NCI-H226 (cell line): ENCODE measurements at regions not wholly inside any gene's neighbourhood (a gene's known extent, or its start where the extent isn't known, plus 50 kb on each side); places are given as distances from the start of the nearest gene placed in this dataset.

Experiments
- DNase-seq: peaks from one replicate; pipeline ENCODE4 v3.0.0-alpha.2; 2015

DNA sequence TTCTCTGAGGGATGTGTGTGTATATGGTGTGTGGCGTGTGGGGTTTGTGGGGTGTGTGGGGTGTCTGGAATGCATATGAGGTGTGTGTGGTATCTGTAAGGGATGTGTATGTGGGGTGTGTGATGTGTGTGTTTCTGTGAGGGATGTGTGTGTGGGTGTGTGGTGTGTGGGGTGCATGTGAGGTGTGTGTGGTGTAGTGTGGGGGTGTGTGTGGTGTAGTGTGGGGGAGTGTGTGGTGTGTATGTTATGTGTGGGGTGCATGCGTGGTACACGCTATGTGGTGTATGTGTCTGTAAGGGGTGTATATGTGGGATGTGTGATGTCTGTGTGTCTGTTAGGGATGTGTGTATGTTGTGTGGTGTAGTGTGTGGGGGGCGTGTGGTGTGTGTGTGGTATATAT lies 300.0 kb downstream of the FGF9 start:
- no peak for DNase-seq

DNA sequence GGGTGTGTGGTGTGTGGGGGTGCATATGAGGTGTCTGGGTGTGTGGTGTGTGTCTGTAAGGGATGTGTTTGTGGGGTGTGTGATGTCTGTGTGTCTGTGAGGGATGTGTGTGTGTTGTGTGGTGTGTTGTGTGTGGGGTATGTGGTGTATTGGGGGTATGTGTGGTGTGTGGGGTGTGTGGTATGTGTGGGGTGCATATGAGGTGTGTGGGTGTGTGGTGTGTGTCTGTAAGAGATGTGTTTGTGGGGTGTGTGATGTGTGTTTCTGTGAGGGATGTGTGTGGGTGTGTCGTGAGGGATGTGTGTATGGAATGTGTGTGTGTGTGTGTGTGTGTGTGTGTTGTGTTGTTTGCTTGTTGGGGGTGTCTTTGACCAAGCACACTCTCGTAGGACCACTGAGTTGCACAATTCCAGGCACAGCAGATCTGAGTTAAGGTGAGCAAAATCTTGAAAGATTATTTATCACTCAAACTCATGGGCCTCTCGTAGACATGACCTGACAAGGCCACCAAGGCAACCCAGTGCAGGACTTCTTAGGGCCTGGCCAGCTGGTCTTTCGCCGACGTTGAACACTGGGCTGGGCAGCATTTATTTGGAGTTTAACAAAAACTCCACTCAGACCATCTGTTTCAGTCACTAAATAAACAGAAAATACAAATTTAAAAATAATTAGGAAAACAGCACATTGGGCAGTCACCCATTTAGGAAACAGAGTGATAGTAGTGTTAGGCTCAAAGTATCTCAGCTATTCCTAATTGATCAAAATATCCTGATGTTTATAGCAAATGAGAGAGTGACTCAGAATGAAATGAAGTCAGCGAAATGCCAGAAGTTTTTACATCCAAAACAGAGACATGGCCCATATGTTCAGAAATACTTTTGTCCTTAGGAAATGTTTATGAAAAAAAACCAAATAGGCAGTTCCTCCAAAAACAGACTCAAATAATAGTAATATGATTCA lies 301.1 kb downstream of the FGF9 start:
- DNase-seq: no peak

DNA sequence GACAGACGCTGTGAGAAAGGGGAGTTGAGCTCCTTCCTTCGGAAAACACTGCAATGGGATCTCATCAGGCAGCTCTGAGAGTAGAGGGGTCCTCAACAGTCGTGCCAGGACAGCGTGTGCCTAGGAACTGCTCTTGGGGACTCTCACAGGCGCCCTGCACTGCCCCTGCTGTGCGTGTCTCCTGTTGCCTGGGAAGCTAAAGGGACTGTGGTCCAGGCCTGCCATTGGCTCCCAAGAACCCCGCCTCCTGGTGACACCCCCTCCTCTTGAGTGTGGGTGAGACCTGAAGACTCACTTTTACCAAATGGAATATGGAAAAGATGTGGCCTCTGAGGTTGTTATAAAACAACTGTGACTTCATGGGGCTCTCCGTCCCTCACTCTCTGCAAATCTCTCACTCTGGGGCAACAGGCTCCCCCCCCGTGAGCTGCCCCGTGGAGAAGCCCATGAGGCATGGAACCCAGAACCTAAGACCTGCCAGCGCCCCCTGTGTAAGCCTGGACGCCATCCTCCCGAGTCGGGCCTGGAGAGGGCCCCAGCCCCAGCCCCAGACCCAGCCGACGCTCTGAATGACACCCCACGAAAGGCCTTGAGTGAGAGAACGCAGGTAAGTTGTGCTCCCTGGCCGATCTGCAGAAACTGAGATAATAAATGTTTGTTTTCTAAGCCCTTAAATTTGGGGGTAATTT lies 302.7 kb downstream of the FGF9 start:
- DNase-seq: no peak

DNA sequence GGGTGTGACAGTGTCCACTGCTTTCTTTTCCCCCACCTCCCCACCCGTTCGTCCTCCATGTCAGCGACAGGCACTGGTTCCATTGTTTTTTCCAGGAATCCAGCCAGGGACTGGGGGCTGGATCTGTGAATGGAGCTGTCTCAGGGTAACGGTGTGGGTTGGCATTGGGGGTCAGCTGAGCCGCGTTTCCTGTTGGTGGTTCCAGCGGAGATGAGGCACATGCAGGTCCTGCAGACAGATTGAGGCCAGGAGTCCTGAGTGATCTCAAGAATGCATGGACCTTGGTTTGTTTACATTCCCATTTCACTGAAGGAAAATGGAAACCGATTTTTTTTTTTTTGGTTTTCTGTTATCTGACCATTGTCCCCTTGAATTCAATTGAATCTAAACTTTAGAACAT lies 303.9 kb downstream of the FGF9 start:
- DNase-seq: no peak

GRCh38 chr13:21976159-21976558 lies 305.3 kb downstream of the FGF9 start:
- DNase-seq: no peak

DNA sequence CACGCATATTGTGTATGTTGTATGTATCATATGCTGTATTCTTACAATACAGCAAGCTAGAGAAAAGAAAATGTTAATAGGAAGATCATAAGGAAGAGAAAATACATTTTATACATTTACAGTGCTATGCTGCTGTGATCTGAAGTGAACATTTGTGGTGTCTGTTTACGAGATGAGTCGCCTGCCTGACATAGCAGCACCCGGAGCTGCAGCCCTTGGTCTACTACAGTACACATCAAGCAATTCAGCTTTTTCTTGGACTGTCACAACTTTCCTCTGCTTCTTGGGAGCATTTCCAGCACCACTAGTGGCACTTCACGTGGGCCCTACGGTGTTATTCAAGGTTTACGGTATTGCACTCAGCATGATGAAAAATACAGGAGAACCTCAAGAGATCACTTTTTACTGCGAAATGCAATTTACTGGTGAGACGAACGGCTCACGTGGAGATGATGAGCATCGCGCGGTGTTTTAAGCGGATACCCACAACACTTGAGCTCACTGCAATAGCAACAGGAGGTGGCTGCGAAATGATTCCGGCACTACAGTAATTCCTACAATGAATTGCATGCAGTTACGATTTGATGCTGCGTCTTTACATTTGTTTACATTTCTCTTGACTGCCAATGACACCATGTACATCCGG lies 308.4 kb downstream of the FGF9 start:
- DNase-seq: no peak

- DNase-seq: no peak
Measured at GRCh38 chr13:21980049-21980448, 309.2 kb downstream of the FGF9 start.

GRCh38 chr13:21984156-21984555 lies 313.3 kb downstream of the FGF9 start:
- no peak for DNase-seq

GRCh38 chr13:21986602-21987001 lies 315.7 kb downstream of the FGF9 start:
- DNase-seq: no peak

GRCh38 chr13:21987793-21988192 lies 316.9 kb downstream of the FGF9 start:
- no peak for DNase-seq

- no peak for DNase-seq
Measured at GRCh38 chr13:21988624-21989023, 317.8 kb downstream of the FGF9 start.

DNA sequence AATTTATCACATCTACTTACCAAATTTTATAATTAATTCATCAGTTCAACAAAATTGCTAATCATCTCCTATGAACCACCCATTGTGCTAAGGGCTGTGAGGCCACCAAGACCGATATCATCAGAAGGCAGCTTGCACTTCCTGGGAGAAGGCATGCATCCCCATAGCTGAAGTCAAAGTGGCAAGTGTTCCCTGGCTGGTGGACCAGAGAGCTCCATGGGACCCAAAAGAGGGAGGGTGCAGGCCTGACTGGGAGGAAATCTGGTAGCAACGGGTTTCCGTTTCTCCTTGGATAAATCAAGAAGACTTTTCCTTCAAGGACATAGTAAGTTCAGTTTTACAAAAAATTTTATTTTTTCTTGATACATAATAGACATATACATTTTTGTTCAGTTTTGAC lies 325.2 kb downstream of the FGF9 start:
- no peak for DNase-seq

DNA sequence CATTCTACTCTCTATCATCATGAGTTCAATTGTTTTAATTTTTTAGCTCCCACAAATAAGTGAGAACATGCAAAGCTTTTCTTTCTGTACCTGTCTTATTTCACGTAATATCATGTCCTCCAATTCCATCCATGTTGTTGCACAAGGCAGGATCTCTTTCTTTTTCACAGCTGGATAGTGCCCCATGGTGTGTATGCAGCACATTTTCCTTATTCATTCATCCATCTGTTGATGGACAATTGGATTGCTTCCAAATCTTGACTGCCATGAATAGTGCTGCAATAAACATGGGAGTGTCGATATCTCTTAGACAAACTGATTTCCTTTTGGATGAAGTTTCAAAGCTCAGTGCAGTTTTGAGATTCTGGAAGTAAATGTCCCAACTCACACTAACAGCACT lies 326.9 kb downstream of the FGF9 start:
- DNase-seq: no peak

GRCh38 chr13:21998279-21998990 lies 327.6 kb downstream of the FGF9 start:
- DNase-seq: no peak

DNA sequence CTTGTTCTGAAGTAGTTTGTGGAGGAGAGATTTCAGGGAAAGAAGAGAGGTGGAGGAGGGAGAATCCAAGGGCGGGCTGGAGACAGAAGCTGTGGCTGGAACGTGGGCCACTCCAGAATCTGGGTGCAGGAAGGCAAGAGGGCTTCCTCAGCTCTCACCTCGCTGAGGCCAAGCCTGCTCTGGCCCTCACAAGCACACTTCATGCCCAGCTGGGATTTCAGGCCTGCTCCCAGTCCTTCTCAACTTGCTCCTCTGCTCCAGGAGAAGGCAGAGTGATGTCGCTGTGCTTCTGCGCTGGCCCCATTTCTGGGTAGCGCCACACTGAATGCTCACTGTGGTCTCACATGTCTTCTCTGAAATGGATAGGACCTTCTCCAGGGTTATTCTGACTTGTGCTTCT lies 328.8 kb downstream of the FGF9 start:
- DNase-seq: no peak

GRCh38 chr13:22000191-22000590 lies 329.3 kb downstream of the FGF9 start:
- no peak for DNase-seq

DNA sequence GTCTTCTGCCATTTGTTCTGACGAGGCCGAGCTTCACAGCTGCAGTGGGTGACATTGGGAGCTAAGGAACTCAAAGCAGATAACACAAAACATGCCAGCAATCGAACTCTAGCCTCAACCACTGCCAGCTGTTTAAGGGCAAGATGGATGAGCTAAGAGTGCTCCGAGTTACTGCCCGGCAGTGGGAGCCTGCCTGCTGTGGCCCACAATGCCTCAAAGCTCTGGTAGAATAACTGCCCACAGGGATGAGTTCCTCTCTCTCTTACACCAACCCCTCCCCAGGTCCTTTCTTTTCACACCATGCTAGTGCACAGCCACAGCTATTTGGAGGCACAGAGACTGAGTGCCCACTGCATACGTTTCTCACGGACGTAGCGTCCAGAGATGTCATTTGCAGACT lies 330.5 kb downstream of the FGF9 start:
- DNase-seq: no peak

- DNase-seq: no peak
Measured at GRCh38 chr13:22002893-22003292, 332.0 kb downstream of the FGF9 start.

GRCh38 chr13:22009500-22009899 lies 338.6 kb downstream of the FGF9 start:
- no peak for DNase-seq

DNA sequence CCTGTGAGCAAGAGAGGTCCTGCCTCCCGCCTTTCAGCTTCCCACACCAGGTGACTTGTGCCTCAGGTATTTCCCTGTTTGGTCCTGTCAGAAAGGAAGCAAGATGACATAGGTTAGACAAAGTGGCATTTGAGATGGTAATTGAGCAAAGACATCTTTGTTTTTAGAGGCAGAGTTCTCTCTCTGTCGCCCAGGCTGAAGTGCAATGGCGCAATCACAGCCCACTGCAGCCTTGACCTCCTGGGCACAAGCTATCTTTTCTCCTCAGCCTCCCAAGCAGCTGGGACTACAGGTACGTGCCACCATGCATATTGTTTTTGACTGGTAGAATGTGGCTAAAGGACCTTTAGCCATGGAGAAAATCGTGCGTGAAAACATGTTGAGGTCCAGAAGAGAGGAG lies 339.1 kb downstream of the FGF9 start:
- no peak for DNase-seq

GRCh38 chr13:22012686-22013085 lies 341.8 kb downstream of the FGF9 start:
- DNase-seq: no peak

GRCh38 chr13:22014469-22014868 lies 343.6 kb downstream of the FGF9 start:
- DNase-seq: peak; percentile 82

- DNase-seq: no peak
Measured at GRCh38 chr13:22017226-22017625, 346.4 kb downstream of the FGF9 start.
